Heart left ventricle (tissue), 16 donors: ENCODE measurements at regions not wholly inside any gene's neighbourhood (a gene's known extent, or its start where the extent isn't known, plus 50 kb on each side); places are given as distances from the start of the nearest gene placed in this dataset.

Experiments
- ATAC-seq, 4 donors: fragments of 200-7000 bp; cut with Tn5 transposase; one replicate each; pipeline ENCODE4 v1.9.1; 2020 to 2022; ENCODE audit warnings: moderate library complexity in 4 of 4, mild to moderate bottlenecking in 3 of 4, moderate number of reproducible peaks in 1 of 4
- DNase-seq, 5 donors: peaks; one replicate each; pipeline ENCODE4 v3.0.0-alpha.2; 2020
- H3K27ac ChIP-seq, 12 donors: fragments of 200-600 bp; sonication (generic) in 4 of 12; one replicate each; pipeline versions ENCODE4 v1.5.0 to v1.8.0; 2016 to 2022; ENCODE audit warnings: mild to moderate bottlenecking in 2 of 12
- H3K27me3 ChIP-seq, 9 donors: fragments of 200-600 bp; sonication (generic) in 2 of 9; one replicate each; pipeline versions ENCODE4 v1.5.1 to v1.8.0; 2016 to 2022; ENCODE audit warnings: mild to moderate bottlenecking in 3 of 9
- H3K36me3 ChIP-seq, 9 donors: fragments of 200-600 bp; sonication (generic) in 2 of 9; one replicate each; pipeline versions ENCODE4 v1.5.0 to v1.8.0; 2018 to 2022; ENCODE audit warnings: mild to moderate bottlenecking in 2 of 9
- H3K4me1 ChIP-seq, 12 donors: fragments of 200-600 bp; sonication (generic) in 4 of 12; one replicate each; pipeline versions ENCODE4 v1.5.0 to v1.8.0; 2016 to 2022; ENCODE audit warnings: mild to moderate bottlenecking in 3 of 12
- H3K4me3 ChIP-seq, 12 donors: fragments of 200-600 bp; sonication (generic) in 4 of 12; one replicate each; pipeline versions ENCODE4 v1.5.0 to v1.8.0; 2017 to 2022; ENCODE audit warnings: mild to moderate bottlenecking in 9 of 12, moderate library complexity in 4 of 12
- H3K9me3 ChIP-seq, 12 donors: fragments of 200-600 bp; sonication (generic) in 4 of 12; one replicate each; pipeline versions ENCODE4 v1.5.0 to v1.8.0; 2016 to 2022; ENCODE audit warnings: mild to moderate bottlenecking in 1 of 12
- CTCF ChIP-seq, 12 donors: fragments of 200-600 bp; sonication (generic) in 4 of 12; IDR thresholded peaks; one replicate each; pipeline versions ENCODE4 v1.5.0 to v1.8.0; 2018 to 2022; ENCODE audit warnings: antibody characterized with exemption in 12 of 12, mild to moderate bottlenecking in 5 of 12
- POLR2A ChIP-seq, 2 donors: fragments of 450-650 bp; IDR thresholded peaks; one replicate each; pipeline ENCODE4 v1.6.1; 2017; ENCODE audit warnings: antibody characterized with exemption in 2 of 2, mild to moderate bottlenecking in 2 of 2, moderate library complexity in 2 of 2
- WGBS, 4 donors: extraction: QIAGEN DNeasy Blood & Tissue Kit in 2 of 4; methylation state at CpG; one replicate each; pipeline versions ENCODE4 v1.1.5 to v1.1.7; 2013 to 2018; 5-methylcytosine and 5-hydroxymethylcytosine counted together
- intact Hi-C, 10 donors: fragments of 100-400 bp; cut with DNase I; formaldehyde crosslinking; loops; one replicate each; pipeline versions ENCODE4 v1.11.1 to v1.14.2; 2022
- donor health status: ischemic (EF 13 %, LVEDD 7.1; RV severe dilation, severe dysfunction).
- donor health status: healthy with polysubstance abuse.
- donor health status: DM: no; HTN: yes; CAD: no.
- donor health status: DM: no; HTN: no; CAD: no.
- donor health status: ischemic (EF 25% LVEDD 6.9; RV normal size, moderate dysfunction).
- donor health status: ischemic (EF 25% LVEDD 5.7; RV mildly dilated, moderate dysfunction).
- donor health status: healthy.
- donor health status: DM: yes; HTN: yes; CAD: no.
- donor health status: ischemic (EF 35%, LVEDD 5.7; RV mildly dilated, moderate dysfunction).
- donor health status: nonischemic (EF 11% LVEDD 7.7; RV severe dilation, severe dysfunction).
- donor health status: DM: yes; HTN: yes; CAD: no.
- donor health status: PGD.
- donor health status: ischemic (EF 29% LVEDD 5.4; RV normal size, mild dysfunction).
- donor health status: nonischemic (EF 23%, LVEDD 6.1; RV moderate dilation, normal function).

GRCh38 chr20:58012731-58013510, 215.5 kb downstream of the ANKRD60 start:
- Histone ChIP-seq H3K4me1 (peaks cover 0 to 2% (median 0%) of the 10 kb centered on the region in 12 donors), H3K9me3 (peaks cover 0 to 8% (median 0%) of the 10 kb centered on the region in 12 donors), H3K4me3 (no peak overlapping the region), H3K36me3 (no peaks in the 10 kb centered on the region), H3K27me3 (no peaks in the 10 kb centered on the region), H3K27ac (no peak overlapping the region)
- TF ChIP-seq CTCF (IDR thresholded peaks at IDR 0.05) (no peak), POLR2A (IDR thresholded peaks at IDR 0.05) (no peak)
- intact Hi-C loops: no loop called here
- DNase-seq (peak in 1 of 5 donors; percentile 9), ATAC-seq (no peak)
- 83 to 89% (median 84%) methylated on average over 16 of the region's 16 CpGs for WGBS, 4 donors

- ATAC-seq (no peak), DNase-seq (peak in 1 of 5 donors; percentile 16)
- H3K4me3 ChIP-seq: no peak overlapping the region
- H3K36me3 ChIP-seq: no peaks in the 10 kb centered on the region
- peaks cover 0 to 8% (median 0%) of the 10 kb centered on the region in 12 donors for H3K9me3 ChIP-seq
- TF ChIP-seq POLR2A (IDR thresholded peaks at IDR 0.05) (no peak), CTCF (IDR thresholded peaks at IDR 0.05) (no peak)
- no peak overlapping the region for H3K27ac ChIP-seq
- peaks cover 0 to 3% (median 0%) of the 10 kb centered on the region in 12 donors for H3K4me1 ChIP-seq
- no peaks in the 10 kb centered on the region for H3K27me3 ChIP-seq
- intact Hi-C loops: no loop called here
- 79 to 87% (median 86%) methylated on average over 11 of the region's 11 CpGs for WGBS, 4 donors
Observed at GRCh38 chr20:58011947-58012610, 216.4 kb downstream of the ANKRD60 start.

GRCh38 chr20:58011106-58011946, 217.1 kb downstream of the ANKRD60 start:
- 83 to 92% (median 87%) methylated on average over 14 of the region's 14 CpGs for WGBS, 4 donors
- intact Hi-C loops: no loop called here
- H3K9me3 ChIP-seq: peaks cover 0 to 8% (median 0%) of the 10 kb centered on the region in 12 donors
- no peaks in the 10 kb centered on the region for H3K36me3 ChIP-seq
- DNase-seq: peak in 1 of 5 donors; percentile 11
- no peak overlapping the region for H3K27ac ChIP-seq
- H3K27me3 ChIP-seq: no peaks in the 10 kb centered on the region
- peaks cover 0 to 3% (median 0%) of the 10 kb centered on the region in 12 donors for H3K4me1 ChIP-seq
- ATAC-seq: no peak
- H3K4me3 ChIP-seq: no peak overlapping the region
- no peak for TF ChIP-seq CTCF (IDR thresholded peaks at IDR 0.05)
- TF ChIP-seq POLR2A (IDR thresholded peaks at IDR 0.05): no peak
